WTC11 (cell line): ENCODE measurements at regions not wholly inside any gene's neighbourhood (a gene's known extent, or its start where the extent isn't known, plus 50 kb on each side); places are given as distances from the start of the nearest gene placed in this dataset.

Source experiments
- ATAC-seq: fragments of 200-7000 bp; cut with Tn5 transposase; 2 replicates; pipeline ENCODE4 v1.10.0; 2021; ENCODE audit warnings: mild to moderate bottlenecking, moderate library complexity
- CTCF ChIA-PET: fragments of 300-600 bp; sonication (Branson Sonifier 250); formaldehyde crosslinking; loops from one replicate; lab custom pipeline; 2021; ENCODE audit warnings: antibody characterized with exemption; lab: Charles Lee
- POLR2A ChIA-PET: fragments of 350-600 bp; sonication (Branson Sonifier 250); formaldehyde crosslinking; loops from one replicate; lab custom pipeline; 2021; ENCODE audit warnings: antibody characterized with exemption; lab: Charles Lee
- DNase-seq: peaks from one replicate; pipeline ENCODE4 v3.0.0; 2021; ENCODE audit warnings: low spot score
- H3K27ac Mint-ChIP-seq: 2 replicates; pipeline ENCODE4 v1.8.0; 2021; ENCODE audit warnings: mixed read lengths
- H3K27me3 Mint-ChIP-seq: 2 replicates; pipeline ENCODE4 v1.8.0; 2021; ENCODE audit warnings: low read depth, mild to moderate bottlenecking, moderate library complexity, mixed read lengths
- H3K36me3 Mint-ChIP-seq: 2 replicates; pipeline ENCODE4 v1.8.0; 2021; ENCODE audit warnings: mixed read lengths
- H3K4me1 Mint-ChIP-seq: 2 replicates; pipeline ENCODE4 v1.8.0; 2022; ENCODE audit warnings: mixed read lengths
- H3K4me3 Mint-ChIP-seq: 2 replicates; pipeline ENCODE4 v1.8.0; 2021; ENCODE audit warnings: mild to moderate bottlenecking, moderate library complexity, mixed read lengths
- H3K9me3 Mint-ChIP-seq: 2 replicates; pipeline ENCODE4 v1.8.0; 2021; ENCODE audit warnings: mixed read lengths
- ATF1 ChIP-seq: sonication (generic); formaldehyde crosslinking; IDR thresholded peaks from 2 replicates; pipeline ENCODE4 v1.8.1; 2023; ENCODE audit warnings: mild to moderate bottlenecking, moderate library complexity, missing genetic modification reagents
- CTCF ChIP-seq: fragments of 200-600 bp; IDR thresholded peaks from 2 replicates; pipeline ENCODE4 v1.8.0; 2022; ENCODE audit warnings: antibody characterized with exemption
- E2F4 ChIP-seq: sonication (generic); formaldehyde crosslinking; IDR thresholded peaks from 2 replicates; pipeline ENCODE4 v1.8.1; 2022; ENCODE audit warnings: low read depth, mild to moderate bottlenecking, moderate library complexity, missing genetic modification reagents, borderline replicate concordance
- FOXJ3 ChIP-seq: sonication (generic); formaldehyde crosslinking; IDR thresholded peaks from 2 replicates; pipeline ENCODE4 v1.9.0; 2021; ENCODE audit warnings: missing genetic modification reagents, mild to moderate bottlenecking, borderline replicate concordance
- GRHL2 ChIP-seq: fragments of 250-450 bp; sonication (Bioruptor Pico); IDR thresholded peaks from 2 replicates; pipeline ENCODE4 v1.8.0; 2022; ENCODE audit warnings: mild to moderate bottlenecking, moderate library complexity; ENCODE audit not compliant: insufficient replicate concordance, severe bottlenecking
- SMAD3 ChIP-seq: sonication (generic); formaldehyde crosslinking; IDR thresholded peaks from 2 replicates; pipeline ENCODE4 v1.8.0; 2022; ENCODE audit warnings: missing genetic modification reagents, mild to moderate bottlenecking, borderline replicate concordance
- TEAD4 ChIP-seq: sonication (generic); formaldehyde crosslinking; IDR thresholded peaks from 2 replicates; pipeline ENCODE4 v1.8.0; 2022; ENCODE audit warnings: mild to moderate bottlenecking, missing genetic modification reagents
- USF1 ChIP-seq: sonication (generic); formaldehyde crosslinking; IDR thresholded peaks from 2 replicates; pipeline ENCODE4 v1.8.0; 2022; ENCODE audit warnings: mild to moderate bottlenecking, missing genetic modification reagents
- ZNF317 ChIP-seq: sonication (generic); formaldehyde crosslinking; IDR thresholded peaks from 2 replicates; pipeline ENCODE4 v1.8.1; 2023; ENCODE audit warnings: low read depth, mild to moderate bottlenecking, moderate library complexity, missing genetic modification reagents, borderline replicate concordance
- ZNF423 ChIP-seq: fragments of 250-450 bp; sonication (Bioruptor Pico); IDR thresholded peaks from 2 replicates; pipeline ENCODE4 v2.1.2; 2022; ENCODE audit warnings: mild to moderate bottlenecking, moderate library complexity
- TF ChIP-seq, protein P1 (sequence below): fragments of 250-450 bp; sonication (Bioruptor Pico); conservative IDR thresholded peaks from 2 replicates; pipeline ENCODE4 v1.9.0; 2021; ENCODE audit warnings: mild to moderate bottlenecking
- TF ChIP-seq, protein P2 (sequence below): sonication (generic); formaldehyde crosslinking; IDR thresholded peaks from 2 replicates; pipeline ENCODE4 v1.8.1; 2023; ENCODE audit warnings: mild to moderate bottlenecking, missing genetic modification reagents
- TF ChIP-seq, protein P3 (sequence below): fragments of 250-450 bp; sonication (Bioruptor Pico); IDR thresholded peaks from 2 replicates; pipeline ENCODE4 v1.9.0; 2021; ENCODE audit warnings: mild to moderate bottlenecking, borderline replicate concordance
- TF ChIP-seq, protein P4 (sequence below): sonication (generic); formaldehyde crosslinking; IDR thresholded peaks from 2 replicates; pipeline ENCODE4 v1.8.1; 2022; ENCODE audit warnings: low read depth, missing genetic modification reagents, borderline replicate concordance
- TF ChIP-seq, protein P5 (sequence below): sonication (generic); formaldehyde crosslinking; IDR thresholded peaks from 2 replicates; pipeline ENCODE4 v1.8.1; 2022; ENCODE audit warnings: mild to moderate bottlenecking, missing genetic modification reagents, moderate library complexity, borderline replicate concordance

DNA sequence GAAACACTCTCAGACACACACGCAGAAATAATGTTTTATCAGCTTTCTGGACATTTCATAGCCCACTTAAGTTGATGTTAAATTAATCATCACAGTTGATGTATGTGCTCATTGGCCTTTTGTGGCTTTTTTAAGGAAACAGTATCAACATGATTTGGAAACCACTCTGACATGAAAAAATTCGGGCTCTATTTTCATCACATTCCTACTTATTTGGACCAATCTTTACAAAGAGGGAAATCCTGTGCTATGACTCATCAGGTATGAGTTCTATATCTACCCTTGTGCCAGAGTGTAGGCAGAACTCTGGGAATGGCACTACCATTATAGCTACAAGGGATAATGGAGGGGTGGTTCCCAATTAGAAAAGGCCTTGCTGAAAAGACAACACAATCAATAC is 388.4 kb upstream of the PTGER4 start (continued):
- TF ChIP-seq, protein P1, sequence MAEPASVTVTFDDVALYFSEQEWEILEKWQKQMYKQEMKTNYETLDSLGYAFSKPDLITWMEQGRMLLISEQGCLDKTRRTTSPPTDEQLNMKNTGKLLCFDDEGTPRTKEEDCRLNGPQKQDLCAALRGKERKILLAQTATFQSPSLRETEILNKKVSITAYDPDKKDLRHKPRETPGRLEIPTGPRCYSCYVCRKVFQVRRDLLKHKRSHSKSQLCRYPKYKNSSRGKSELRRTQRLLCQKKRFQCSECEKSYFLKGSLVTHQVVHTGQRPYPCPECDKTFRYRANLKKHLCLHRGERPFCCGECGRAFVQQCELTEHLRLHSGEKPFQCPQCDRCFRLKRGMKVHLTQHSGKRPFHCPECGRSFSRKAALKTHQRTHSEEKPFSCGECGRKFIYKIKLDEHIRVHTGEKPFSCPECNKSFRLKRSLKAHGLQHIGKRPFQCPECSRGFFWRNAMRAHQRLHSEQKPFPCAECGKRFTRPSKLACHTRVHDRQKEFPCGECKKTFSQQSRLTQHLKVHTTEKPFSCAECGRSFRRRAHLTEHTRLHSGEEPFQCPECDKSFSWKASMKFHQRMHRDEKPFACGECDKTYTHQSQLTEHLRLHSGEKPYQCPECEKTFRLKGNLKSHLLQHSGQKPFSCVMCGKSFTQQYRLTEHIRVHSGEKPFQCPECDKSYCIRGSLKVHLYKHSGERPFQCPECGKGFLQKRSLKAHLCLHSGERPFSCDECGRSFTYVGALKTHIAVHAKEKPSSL (CRISPR knock-in tag), result no peak
- TF ChIP-seq USF1 (CRISPR knock-in tag) (no peak), SMAD3 (no peak)

GRCh38 chr5:40288800-40289485 is 390.8 kb upstream of the PTGER4 start:
- Mint-ChIP-seq H3K27me3 (no peaks in the 10 kb centered on the region), H3K4me3 (no peak overlapping the region), H3K4me1 (peaks cover 4% of the 10 kb centered on the region; the same call in 1 of the 2 replicates), H3K36me3 (no peaks in the 10 kb centered on the region), H3K9me3 (peaks cover 4% of the 10 kb centered on the region; the same call in 1 of the 2 replicates), H3K27ac (no peak overlapping the region)
- TF ChIP-seq, protein P2, sequence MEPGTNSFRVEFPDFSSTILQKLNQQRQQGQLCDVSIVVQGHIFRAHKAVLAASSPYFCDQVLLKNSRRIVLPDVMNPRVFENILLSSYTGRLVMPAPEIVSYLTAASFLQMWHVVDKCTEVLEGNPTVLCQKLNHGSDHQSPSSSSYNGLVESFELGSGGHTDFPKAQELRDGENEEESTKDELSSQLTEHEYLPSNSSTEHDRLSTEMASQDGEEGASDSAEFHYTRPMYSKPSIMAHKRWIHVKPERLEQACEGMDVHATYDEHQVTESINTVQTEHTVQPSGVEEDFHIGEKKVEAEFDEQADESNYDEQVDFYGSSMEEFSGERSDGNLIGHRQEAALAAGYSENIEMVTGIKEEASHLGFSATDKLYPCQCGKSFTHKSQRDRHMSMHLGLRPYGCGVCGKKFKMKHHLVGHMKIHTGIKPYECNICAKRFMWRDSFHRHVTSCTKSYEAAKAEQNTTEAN, result no peak
- 0 out of 2 replicates have a peak, but pooled peaks have one; percentile 8 for TF ChIP-seq CTCF
- TF ChIP-seq GRHL2, result no peak
- ChIA-PET CTCF (no interaction called here), POLR2A (no interaction called here)
- DNase-seq, result peak; percentile 11
- ATAC-seq, result peak; percentile 68

DNA sequence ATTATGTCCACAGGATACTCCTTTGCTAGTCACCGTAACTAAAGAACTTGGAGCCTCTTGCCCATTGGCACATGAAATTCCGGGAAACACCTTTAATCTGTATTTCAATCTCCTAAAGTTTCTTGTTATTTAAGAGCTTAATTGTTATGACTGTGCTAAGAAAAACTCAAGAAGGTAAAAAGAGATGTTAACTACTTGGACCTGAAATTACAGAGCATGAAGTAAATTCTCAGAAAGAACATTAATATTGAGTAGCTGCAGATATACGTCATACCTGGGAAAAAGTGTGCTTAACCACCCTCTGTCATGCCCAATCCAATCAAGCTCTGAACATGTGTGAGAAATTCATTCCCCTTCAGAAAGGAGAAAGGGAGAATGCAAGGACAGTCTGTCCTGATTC is 394.9 kb upstream of the PTGER4 start:
- H3K27me3 Mint-ChIP-seq, result no peaks in the 10 kb centered on the region
- H3K9me3 Mint-ChIP-seq, result peaks cover 3% of the 10 kb centered on the region; the same call in 1 of the 2 replicates
- POLR2A ChIA-PET, result no interaction called here
- H3K27ac Mint-ChIP-seq, result no peak overlapping the region
- no peaks in the 10 kb centered on the region for H3K36me3 Mint-ChIP-seq
- H3K4me1 Mint-ChIP-seq, result peaks cover 4% of the 10 kb centered on the region; the same call in 1 of the 2 replicates
- CTCF ChIA-PET, result interaction anchor here (0.7 kb wide), 1 partner anchor 9 kb away, joined by 3 read pairs; no protein-coding TSS in a partner anchor
- no peak for DNase-seq
- no peak overlapping the region for H3K4me3 Mint-ChIP-seq
- ATAC-seq, result no peak
- TF ChIP-seq E2F4 (CRISPR knock-in tag), result no peak
- no peak for TF ChIP-seq ATF1 (CRISPR knock-in tag)
- TF ChIP-seq TEAD4 (CRISPR knock-in tag), result no peak
- TF ChIP-seq ZNF423, result no peak
- TF ChIP-seq, protein P3, sequence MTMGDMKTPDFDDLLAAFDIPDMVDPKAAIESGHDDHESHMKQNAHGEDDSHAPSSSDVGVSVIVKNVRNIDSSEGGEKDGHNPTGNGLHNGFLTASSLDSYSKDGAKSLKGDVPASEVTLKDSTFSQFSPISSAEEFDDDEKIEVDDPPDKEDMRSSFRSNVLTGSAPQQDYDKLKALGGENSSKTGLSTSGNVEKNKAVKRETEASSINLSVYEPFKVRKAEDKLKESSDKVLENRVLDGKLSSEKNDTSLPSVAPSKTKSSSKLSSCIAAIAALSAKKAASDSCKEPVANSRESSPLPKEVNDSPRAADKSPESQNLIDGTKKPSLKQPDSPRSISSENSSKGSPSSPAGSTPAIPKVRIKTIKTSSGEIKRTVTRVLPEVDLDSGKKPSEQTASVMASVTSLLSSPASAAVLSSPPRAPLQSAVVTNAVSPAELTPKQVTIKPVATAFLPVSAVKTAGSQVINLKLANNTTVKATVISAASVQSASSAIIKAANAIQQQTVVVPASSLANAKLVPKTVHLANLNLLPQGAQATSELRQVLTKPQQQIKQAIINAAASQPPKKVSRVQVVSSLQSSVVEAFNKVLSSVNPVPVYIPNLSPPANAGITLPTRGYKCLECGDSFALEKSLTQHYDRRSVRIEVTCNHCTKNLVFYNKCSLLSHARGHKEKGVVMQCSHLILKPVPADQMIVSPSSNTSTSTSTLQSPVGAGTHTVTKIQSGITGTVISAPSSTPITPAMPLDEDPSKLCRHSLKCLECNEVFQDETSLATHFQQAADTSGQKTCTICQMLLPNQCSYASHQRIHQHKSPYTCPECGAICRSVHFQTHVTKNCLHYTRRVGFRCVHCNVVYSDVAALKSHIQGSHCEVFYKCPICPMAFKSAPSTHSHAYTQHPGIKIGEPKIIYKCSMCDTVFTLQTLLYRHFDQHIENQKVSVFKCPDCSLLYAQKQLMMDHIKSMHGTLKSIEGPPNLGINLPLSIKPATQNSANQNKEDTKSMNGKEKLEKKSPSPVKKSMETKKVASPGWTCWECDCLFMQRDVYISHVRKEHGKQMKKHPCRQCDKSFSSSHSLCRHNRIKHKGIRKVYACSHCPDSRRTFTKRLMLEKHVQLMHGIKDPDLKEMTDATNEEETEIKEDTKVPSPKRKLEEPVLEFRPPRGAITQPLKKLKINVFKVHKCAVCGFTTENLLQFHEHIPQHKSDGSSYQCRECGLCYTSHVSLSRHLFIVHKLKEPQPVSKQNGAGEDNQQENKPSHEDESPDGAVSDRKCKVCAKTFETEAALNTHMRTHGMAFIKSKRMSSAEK (CRISPR knock-in tag), result no peak
- TF ChIP-seq, protein P4, sequence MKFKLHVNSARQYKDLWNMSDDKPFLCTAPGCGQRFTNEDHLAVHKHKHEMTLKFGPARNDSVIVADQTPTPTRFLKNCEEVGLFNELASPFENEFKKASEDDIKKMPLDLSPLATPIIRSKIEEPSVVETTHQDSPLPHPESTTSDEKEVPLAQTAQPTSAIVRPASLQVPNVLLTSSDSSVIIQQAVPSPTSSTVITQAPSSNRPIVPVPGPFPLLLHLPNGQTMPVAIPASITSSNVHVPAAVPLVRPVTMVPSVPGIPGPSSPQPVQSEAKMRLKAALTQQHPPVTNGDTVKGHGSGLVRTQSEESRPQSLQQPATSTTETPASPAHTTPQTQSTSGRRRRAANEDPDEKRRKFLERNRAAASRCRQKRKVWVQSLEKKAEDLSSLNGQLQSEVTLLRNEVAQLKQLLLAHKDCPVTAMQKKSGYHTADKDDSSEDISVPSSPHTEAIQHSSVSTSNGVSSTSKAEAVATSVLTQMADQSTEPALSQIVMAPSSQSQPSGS (CRISPR knock-in tag), result no peak
- TF ChIP-seq, protein P5, sequence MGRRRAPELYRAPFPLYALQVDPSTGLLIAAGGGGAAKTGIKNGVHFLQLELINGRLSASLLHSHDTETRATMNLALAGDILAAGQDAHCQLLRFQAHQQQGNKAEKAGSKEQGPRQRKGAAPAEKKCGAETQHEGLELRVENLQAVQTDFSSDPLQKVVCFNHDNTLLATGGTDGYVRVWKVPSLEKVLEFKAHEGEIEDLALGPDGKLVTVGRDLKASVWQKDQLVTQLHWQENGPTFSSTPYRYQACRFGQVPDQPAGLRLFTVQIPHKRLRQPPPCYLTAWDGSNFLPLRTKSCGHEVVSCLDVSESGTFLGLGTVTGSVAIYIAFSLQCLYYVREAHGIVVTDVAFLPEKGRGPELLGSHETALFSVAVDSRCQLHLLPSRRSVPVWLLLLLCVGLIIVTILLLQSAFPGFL, result no peak
- no peak for TF ChIP-seq ZNF317 (CRISPR knock-in tag)
- no peak for TF ChIP-seq FOXJ3 (CRISPR knock-in tag)
